Daoy (cell line): ENCODE measurements at regions not wholly inside any gene's neighbourhood (a gene's known extent, or its start where the extent isn't known, plus 50 kb on each side); places are given as distances from the start of the nearest gene placed in this dataset.

Source experiments
- DNase-seq: peaks from one replicate; pipeline ENCODE4 v3.0.0-alpha.2; 2015; ENCODE audit warnings: low read depth

DNA sequence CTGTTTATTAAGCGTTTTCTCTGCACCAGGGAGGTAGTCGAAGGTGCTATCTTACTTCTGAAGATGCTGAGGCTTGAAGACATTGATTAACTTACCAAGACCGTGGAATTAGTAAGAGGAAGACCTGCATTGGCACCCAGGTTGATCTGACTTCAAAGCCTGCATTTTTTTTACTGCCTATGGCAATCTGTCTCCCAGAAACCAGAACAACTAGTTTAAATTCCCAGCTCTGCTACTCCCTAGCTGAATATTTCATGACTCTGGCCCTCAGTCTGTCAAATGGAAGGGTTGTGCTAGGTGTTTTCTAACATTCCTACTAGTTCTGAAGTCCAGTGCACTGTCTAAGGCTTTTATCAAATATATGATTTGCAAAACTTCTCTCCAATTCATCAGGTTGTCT, 52.0 kb upstream of the GRAMD1B start:
- no peak for DNase-seq

DNA sequence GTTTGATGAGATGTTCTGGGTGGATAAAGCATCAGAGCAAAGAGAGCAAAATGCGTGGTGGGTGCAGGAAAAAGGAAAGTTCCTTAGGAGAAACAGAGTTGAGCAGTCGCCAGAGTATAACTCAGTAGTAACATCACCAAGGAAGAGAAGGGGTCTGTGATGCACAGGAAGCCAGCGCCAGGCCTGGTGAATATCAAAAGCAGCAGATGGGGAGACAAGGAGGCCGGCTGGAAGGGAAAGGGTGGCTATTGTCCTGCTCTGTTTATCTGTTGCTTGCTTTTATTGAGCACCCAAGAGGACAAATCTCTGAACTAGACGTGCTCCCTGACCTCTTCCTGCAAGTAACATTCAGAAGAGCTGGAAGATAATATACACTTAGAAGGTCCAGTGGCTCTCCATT, 52.7 kb upstream of the GRAMD1B start:
- no peak for DNase-seq

GRCh38 chr11:123375832-123376231, 54.2 kb upstream of the GRAMD1B start:
- no peak for DNase-seq

DNA sequence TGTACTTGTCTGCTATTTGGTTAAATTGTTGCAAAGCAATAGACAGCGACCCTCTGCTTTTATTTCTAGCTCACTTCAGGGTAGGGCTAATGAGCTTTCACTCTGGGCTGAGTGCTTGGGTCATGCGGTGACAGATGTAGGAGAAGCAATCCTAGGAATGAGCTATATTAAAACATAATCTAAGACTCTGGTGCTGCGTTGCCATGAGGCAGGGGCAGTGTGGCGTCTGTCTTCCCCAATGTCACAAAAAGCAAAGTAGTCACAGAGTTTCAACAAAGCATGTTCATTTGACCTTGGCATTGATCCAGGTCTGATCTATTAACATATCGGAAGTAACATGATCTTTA, 55.5 kb upstream of the GRAMD1B start:
- no peak for DNase-seq

GRCh38 chr11:123373754-123374621, 56.1 kb upstream of the GRAMD1B start:
- no peak for DNase-seq

GRCh38 chr11:123371506-123372297, 58.4 kb upstream of the GRAMD1B start:
- DNase-seq = no peak

DNA sequence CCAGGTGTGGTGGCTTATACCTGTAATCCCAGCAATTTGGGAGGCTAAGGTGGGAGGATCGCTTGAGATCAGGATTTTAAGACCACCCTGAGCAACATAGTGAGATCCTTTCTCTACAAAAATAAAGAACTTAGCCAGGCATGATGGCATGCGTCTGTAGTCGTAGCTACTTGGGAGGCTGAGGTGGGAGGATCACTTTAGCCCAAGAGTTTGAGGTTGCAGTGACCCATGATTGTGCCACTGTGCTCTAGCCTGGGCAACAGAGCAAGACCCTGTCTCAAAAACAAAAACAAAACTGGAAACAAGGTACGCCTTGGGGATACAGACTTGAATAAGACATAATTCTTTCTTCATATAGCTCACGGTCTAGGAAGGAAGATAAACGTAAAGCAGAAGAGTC, 63.1 kb upstream of the GRAMD1B start:
- no peak for DNase-seq

DNA sequence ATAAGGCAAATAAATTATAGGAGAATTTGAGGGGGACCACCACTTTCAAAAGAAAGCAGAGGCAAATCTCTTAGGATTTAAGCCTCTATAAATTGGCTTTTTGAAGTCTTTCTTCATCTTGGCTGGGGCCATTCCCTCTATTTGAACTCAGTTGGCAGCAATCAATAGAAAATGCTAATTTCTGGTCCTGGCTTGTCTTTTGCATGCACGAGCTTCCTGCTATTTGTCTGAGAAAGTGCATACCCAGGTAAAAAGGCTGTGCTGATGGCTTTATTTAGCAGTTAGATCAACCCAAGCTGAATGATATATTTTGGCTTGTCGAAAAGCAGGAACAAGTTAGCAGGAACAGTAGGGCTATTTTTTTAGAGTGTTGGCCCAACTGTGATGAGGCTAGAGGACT, 64.1 kb upstream of the GRAMD1B start:
- no peak for DNase-seq

- no peak for DNase-seq
Measured at GRCh38 chr11:123364080-123364479, 66.0 kb upstream of the GRAMD1B start.

DNA sequence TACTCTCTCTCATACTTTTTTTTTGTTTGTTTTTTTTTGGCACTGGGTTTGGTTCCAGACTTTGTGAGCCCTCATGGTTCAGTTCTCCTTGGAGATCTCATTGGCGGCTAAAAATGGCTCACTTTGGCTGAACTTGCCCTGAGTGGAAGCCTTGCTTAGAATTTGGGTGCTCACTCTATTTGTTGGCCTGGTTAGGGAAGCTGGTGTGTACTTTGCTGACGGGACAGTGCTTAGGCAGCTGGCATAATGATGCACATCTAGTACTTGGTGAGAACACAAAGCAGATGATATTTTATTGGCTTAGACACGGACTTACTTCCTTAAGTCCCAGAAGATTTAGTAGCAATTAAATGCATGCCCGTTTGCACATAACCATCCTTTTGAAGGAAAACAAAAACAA, 66.5 kb upstream of the GRAMD1B start:
- DNase-seq = no peak

- no peak for DNase-seq
Measured at GRCh38 chr11:123362941-123363340, 67.1 kb upstream of the GRAMD1B start.

GRCh38 chr11:123362186-123362585, 67.9 kb upstream of the GRAMD1B start:
- no peak for DNase-seq

DNA sequence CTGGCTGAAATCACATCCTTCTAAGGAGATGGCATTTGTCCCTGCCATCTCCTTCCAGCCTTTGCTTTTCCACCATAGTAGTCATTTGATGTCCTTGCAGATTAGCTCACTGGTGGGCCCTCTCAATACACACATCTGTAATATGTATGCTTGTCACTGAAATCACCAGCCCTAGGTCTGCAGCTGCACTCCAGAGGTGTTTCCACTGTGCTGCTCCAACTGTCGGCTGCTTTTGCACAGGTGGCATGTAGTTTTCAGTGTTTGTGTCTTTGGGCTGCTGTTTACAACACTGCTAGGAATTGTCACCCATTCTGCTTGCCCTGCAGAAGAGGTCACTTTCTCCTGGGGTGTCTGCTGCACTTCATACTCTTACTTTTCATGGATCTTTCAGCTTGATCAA, 69.0 kb upstream of the GRAMD1B start:
- no peak for DNase-seq

GRCh38 chr11:123360267-123360936, 69.7 kb upstream of the GRAMD1B start:
- no peak for DNase-seq

DNA sequence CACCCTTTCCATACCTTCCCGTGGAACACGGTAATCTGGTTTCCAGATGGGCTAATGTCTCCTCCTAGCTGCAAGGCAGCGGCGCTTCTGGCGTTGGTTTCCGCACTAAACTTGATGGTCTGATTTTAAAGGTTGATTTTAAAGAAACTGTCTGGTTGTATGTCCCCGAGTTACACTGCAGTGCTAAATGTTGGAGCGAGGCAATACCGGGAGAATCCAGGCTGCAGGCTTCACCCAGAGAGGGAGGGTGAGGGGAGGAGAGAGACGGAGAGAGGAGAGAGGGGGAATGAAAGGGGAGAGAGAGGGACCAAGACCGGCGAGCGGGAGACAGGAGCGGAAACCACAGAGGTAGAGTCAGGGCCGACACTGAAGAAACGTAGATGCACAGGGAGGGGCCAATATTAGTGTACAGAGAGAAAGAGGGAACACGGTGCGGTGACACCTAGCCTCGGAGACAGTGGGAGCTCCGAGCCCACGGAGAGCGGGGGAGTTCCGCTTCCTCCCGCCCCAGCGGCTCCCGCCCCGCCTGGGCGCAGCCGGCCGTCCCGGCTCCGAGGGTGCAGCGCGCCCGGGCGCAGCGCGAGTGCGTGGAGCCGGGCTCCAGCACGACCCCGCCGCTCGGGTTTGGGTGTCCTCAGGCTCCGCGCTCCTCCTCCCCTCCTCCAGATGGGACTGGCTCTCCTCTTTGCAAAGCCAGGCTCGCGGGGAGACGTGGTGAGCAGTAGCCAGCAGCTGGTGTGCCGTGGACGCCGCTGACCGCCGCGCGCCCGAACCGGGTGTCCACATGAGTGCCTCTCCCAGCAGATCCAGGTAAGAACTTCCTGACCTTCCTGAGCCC, 71.9 kb upstream of the GRAMD1B start:
- DNase-seq = peak; percentile 17

- DNase-seq = no peak
Measured at GRCh38 chr11:123357353-123357989, 72.6 kb upstream of the GRAMD1B start.

- DNase-seq = no peak
Measured at GRCh38 chr11:123356539-123356938, 73.5 kb upstream of the GRAMD1B start.

DNA sequence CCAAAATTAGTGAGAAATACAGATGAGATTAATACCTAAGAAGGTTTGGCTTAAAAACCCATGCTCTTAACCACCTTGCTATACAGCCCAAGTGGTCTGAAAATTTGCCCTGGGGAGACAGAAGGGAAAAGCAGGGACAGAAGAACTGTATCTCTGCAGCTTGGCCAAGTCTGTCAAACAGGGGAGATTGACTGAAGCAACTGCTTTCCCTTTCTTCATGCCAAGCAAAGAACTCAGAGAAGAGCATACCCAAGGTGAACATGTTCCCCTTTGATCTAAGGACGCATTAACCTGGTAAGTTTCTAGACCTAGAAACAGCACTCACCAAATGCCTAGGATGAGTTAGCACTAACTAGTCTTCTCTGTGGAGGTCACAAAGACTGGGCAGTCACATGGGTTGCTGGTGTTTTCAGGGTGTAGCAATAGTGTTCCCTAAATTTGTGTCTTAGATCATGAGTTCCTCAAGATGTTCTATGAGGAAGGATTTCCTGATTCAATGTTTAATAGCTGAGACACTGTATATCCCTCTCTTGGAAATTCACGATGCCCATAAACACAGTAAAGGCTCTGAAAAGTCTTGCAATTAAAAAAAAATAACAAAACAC, 75.6 kb upstream of the GRAMD1B start:
- DNase-seq = no peak

DNA sequence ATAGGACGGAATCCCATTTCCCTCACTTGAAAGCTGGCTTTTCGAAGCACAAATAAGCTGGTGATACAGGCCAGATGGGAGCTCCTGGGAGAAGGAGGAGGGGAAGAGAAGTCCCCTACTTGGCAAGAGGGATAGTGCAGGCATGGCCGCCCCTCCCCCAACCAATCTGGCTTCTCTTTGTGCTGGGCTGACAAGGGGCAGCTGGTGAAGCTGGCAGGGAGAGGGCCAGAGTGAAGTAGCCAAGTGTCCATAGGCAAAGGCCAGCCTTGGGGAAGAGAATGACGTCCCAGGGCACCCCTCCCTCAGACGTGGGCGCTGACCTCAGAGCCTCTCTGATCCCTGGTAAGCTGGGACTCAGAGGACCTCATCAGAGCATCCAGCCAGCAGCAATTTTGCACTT, 78.7 kb upstream of the GRAMD1B start:
- DNase-seq = no peak

- DNase-seq = no peak
Measured at GRCh38 chr11:123349382-123349781, 80.7 kb upstream of the GRAMD1B start.
